ENCODE measurements at regions not wholly inside any gene's neighbourhood (a gene's known extent, or its start where the extent isn't known, plus 50 kb on each side); places are given as distances from the start of the nearest gene placed in this dataset.

GRCh38 chr5:141737535-141737934 is 55.5 kb upstream of the ARAP3 start:
- H3K27ac ChIP-seq (ENCODE audit: extremely low read depth, low read depth, low read length): no peak overlapping the region
- POLR2A ChIA-PET: no interaction called here
- H3K4me3 ChIP-seq (ENCODE audit: low read depth, low read length): no peak overlapping the region
- CTCF ChIA-PET: interaction anchor here (0.9 to 1.4 kb wide), 2 partner anchors 36 to 223 kb away, joined by 3 read pairs; no protein-coding TSS in a partner anchor
- H3K9me3 ChIP-seq (ENCODE audit: control insufficient read depth, insufficient read depth, low read depth, low read length): no peaks in the 10 kb centered on the region
- TF ChIP-seq ZNF747 (tag by site-specific recombination; IDR thresholded peaks at IDR 0.05) (no peak), ZNF391 (tag by site-specific recombination; IDR thresholded peaks at IDR 0.05; ENCODE audit: borderline replicate concordance, low read depth) (no peak), SP3 (tag by site-specific recombination; IDR thresholded peaks at IDR 0.05) (no peak), TRIM28 (IDR thresholded peaks at IDR 0.05; ENCODE audit: borderline replicate concordance, low read length) (no peak), HOXA7 (CRISPR knock-in tag; IDR thresholded peaks at IDR 0.05; ENCODE audit: borderline replicate concordance) (no peak), KLF16 (tag by site-specific recombination; IDR thresholded peaks at IDR 0.05) (no peak), ZFP41 (tag by site-specific recombination; IDR thresholded peaks at IDR 0.05; ENCODE audit: borderline replicate concordance) (no peak), ZNF26 (tag by site-specific recombination; IDR thresholded peaks at IDR 0.05) (no peak), ZBTB26 (tag by site-specific recombination; optimal IDR thresholded peaks at IDR 0.05) (no peak), ZBTB10 (tag by site-specific recombination; IDR thresholded peaks at IDR 0.05) (no peak), ZNF146 (tag by site-specific recombination; IDR thresholded peaks at IDR 0.05) (no peak), GLIS1 (tag by site-specific recombination; IDR thresholded peaks at IDR 0.05) (no peak), ZNF544 (tag by site-specific recombination; IDR thresholded peaks at IDR 0.05) (no peak), ZSCAN5A (tag by site-specific recombination; IDR thresholded peaks at IDR 0.05) (no peak), ZNF76 (tag by site-specific recombination; IDR thresholded peaks at IDR 0.05; ENCODE audit: borderline replicate concordance, low read depth) (no peak), ZNF433 (tag by site-specific recombination; IDR thresholded peaks at IDR 0.05; ENCODE audit: low read depth) (no peak), ZBTB11 (tag by site-specific recombination; conservative IDR thresholded peaks at IDR 0.05; ENCODE audit: low read depth) (no peak), ZNF157 (tag by site-specific recombination; IDR thresholded peaks at IDR 0.05) (no peak), ZNF768 (tag by site-specific recombination; IDR thresholded peaks at IDR 0.05) (no peak), ZNF521 (tag by site-specific recombination; IDR thresholded peaks at IDR 0.05) (no peak)
- H3K36me3 ChIP-seq (ENCODE audit: control insufficient read depth in 2 of 2, insufficient read depth in 1 of 2, low read length in 2 of 2): no peaks in the 10 kb centered on the region
- no peaks in the 10 kb centered on the region for H3K4me1 ChIP-seq (ENCODE audit: control insufficient read depth, insufficient read depth, low read length)
